Activated CD8-positive, alpha-beta T cell treated with anti-CD3 and anti-CD28 coated beads for 36 hours (primary cell): ENCODE measurements at regions not wholly inside any gene's neighbourhood (a gene's known extent, or its start where the extent isn't known, plus 50 kb on each side); places are given as distances from the start of the nearest gene placed in this dataset.

Experiments used
- ATAC-seq: fragments of 200-7000 bp; cut with Tn5 transposase; one replicate; pipeline ENCODE4 v1.10.0; 2021; ENCODE audit warnings: mild to moderate bottlenecking, moderate library complexity
- CTCF ChIA-PET: fragments of 350-600 bp; sonication (Branson Sonifier 250); formaldehyde crosslinking; loops from one replicate; lab custom pipeline; 2021; ENCODE audit warnings: antibody characterized with exemption; lab: Charles Lee
- POLR2A ChIA-PET: fragments of 350-600 bp; sonication (Branson Sonifier 250); formaldehyde crosslinking; loops from one replicate; lab custom pipeline; 2021; ENCODE audit warnings: antibody characterized with exemption; lab: Charles Lee
- DNase-seq: peaks from one replicate; pipeline ENCODE4 v3.0.0-alpha.2; 2020
- H3K27ac Mint-ChIP-seq: one replicate; pipeline ENCODE4 v1.8.0; 2021; ENCODE audit warnings: mild to moderate bottlenecking, mixed read lengths
- H3K27me3 Mint-ChIP-seq: one replicate; pipeline ENCODE4 v1.8.0; 2021; ENCODE audit warnings: mixed read lengths
- H3K36me3 Mint-ChIP-seq: one replicate; pipeline ENCODE4 v1.8.0; 2021; ENCODE audit warnings: low read depth, mixed read lengths
- H3K4me1 Mint-ChIP-seq: one replicate; pipeline ENCODE4 v1.8.0; 2021; ENCODE audit warnings: low read depth, mixed read lengths
- H3K4me3 Mint-ChIP-seq: one replicate; pipeline ENCODE4 v1.8.0; 2021; ENCODE audit warnings: mild to moderate bottlenecking, moderate library complexity, mixed read lengths
- H3K9me3 Mint-ChIP-seq: one replicate; pipeline ENCODE4 v1.8.0; 2021; ENCODE audit warnings: mixed read lengths
- CTCF ChIP-seq: fragments of 200-600 bp; IDR thresholded peaks from one replicate; pipeline ENCODE4 v1.8.0; 2022; ENCODE audit warnings: antibody characterized with exemption, mild to moderate bottlenecking
- intact Hi-C: fragments of 100-400 bp; cut with micrococcal nuclease; formaldehyde crosslinking; loops from one replicate; pipeline ENCODE4 v1.10.0; 2022

GRCh38 chr3:68408626-68409025 is 523.7 kb downstream of the TAFA4 start:
- TF ChIP-seq CTCF: no peak
- Mint-ChIP-seq H3K4me1 (no peaks in the 10 kb centered on the region), H3K27me3 (no peaks in the 10 kb centered on the region)

GRCh38 chr3:68403741-68404140 is 528.6 kb downstream of the TAFA4 start:
- Mint-ChIP-seq H3K27me3 (no peaks in the 10 kb centered on the region), H3K27ac (no peak overlapping the region), H3K4me3 (no peak overlapping the region), H3K36me3 (no peaks in the 10 kb centered on the region), H3K4me1 (no peaks in the 10 kb centered on the region), H3K9me3 (peaks cover 2% of the 10 kb centered on the region)
- POLR2A ChIA-PET: no interaction called here
- intact Hi-C loops: no loop called here
- CTCF ChIA-PET: no interaction called here
- no peak for DNase-seq
- no peak for TF ChIP-seq CTCF
- no peak for ATAC-seq

More at GRCh38 chr3:68408626-68409025, 523.7 kb downstream of the TAFA4 start:
- Mint-ChIP-seq H3K36me3 (no peaks in the 10 kb centered on the region), H3K27ac (no peak overlapping the region), H3K4me3 (no peak overlapping the region), H3K9me3 (peaks cover 2% of the 10 kb centered on the region)
- ATAC-seq (no peak), DNase-seq (no peak)
- CTCF ChIA-PET: no interaction called here
- intact Hi-C loops: no loop called here
- POLR2A ChIA-PET: no interaction called here

GRCh38 chr3:68402235-68402918 is 530.0 kb downstream of the TAFA4 start:
- no peak overlapping the region for H3K4me3 Mint-ChIP-seq
- ChIA-PET CTCF (no interaction called here), POLR2A (no interaction called here)
- peaks cover 3% of the 10 kb centered on the region for H3K9me3 Mint-ChIP-seq
- H3K27ac Mint-ChIP-seq: no peak overlapping the region
- intact Hi-C loops: no loop called here
- H3K4me1 Mint-ChIP-seq: no peaks in the 10 kb centered on the region
- ATAC-seq (no peak), DNase-seq (no peak)
- H3K36me3 Mint-ChIP-seq: no peaks in the 10 kb centered on the region
- H3K27me3 Mint-ChIP-seq: no peaks in the 10 kb centered on the region
- no peak for TF ChIP-seq CTCF

- no peak for ATAC-seq
- Mint-ChIP-seq H3K4me3 (no peak overlapping the region), H3K36me3 (peaks cover 2% of the 10 kb centered on the region), H3K27ac (no peak overlapping the region), H3K4me1 (no peaks in the 10 kb centered on the region), H3K9me3 (peaks cover 26% of the 10 kb centered on the region), H3K27me3 (no peaks in the 10 kb centered on the region)
- no peak for TF ChIP-seq CTCF
- POLR2A ChIA-PET: no interaction called here
- intact Hi-C loops: no loop called here
- CTCF ChIA-PET: no interaction called here
- DNase-seq: no peak
Measured at GRCh38 chr3:68378631-68379030, 553.7 kb downstream of the TAFA4 start.

- POLR2A ChIA-PET: interaction anchor here (0.7 kb wide), 1 partner anchor 15 kb away, joined by 3 read pairs; no protein-coding TSS in a partner anchor
- H3K4me1 Mint-ChIP-seq: no peaks in the 10 kb centered on the region
- intact Hi-C loops: no loop called here
- no peak for ATAC-seq
- H3K27me3 Mint-ChIP-seq: no peaks in the 10 kb centered on the region
- H3K9me3 Mint-ChIP-seq: peaks cover 16% of the 10 kb centered on the region
- H3K36me3 Mint-ChIP-seq: no peaks in the 10 kb centered on the region
- DNase-seq: no peak
- H3K4me3 Mint-ChIP-seq: no peak overlapping the region
- TF ChIP-seq CTCF: no peak
- CTCF ChIA-PET: no interaction called here
- no peak overlapping the region for H3K27ac Mint-ChIP-seq
Measured at GRCh38 chr3:68373727-68374126, 558.6 kb downstream of the TAFA4 start.
